IgD-negative memory B cell (primary cell): ENCODE measurements at regions not wholly inside any gene's neighbourhood (a gene's known extent, or its start where the extent isn't known, plus 50 kb on each side); places are given as distances from the start of the nearest gene placed in this dataset.
A peak's percentile ranks its signal among the peaks of the same experiment; 100 is the strongest.
"Not testable (repeated sequence)": the region's sequence is repeated elsewhere in the genome, so short reads cannot be mapped to it uniquely, and the experiment has no call there.

Experiments
- H3K27ac Mint-ChIP-seq, 3 donors: one replicate each; pipeline ENCODE4 v1.8.0; 2020 to 2022; ENCODE audit warnings: mild to moderate bottlenecking in 3 of 3, mixed read lengths in 3 of 3, moderate library complexity in 1 of 3
- H3K27me3 Mint-ChIP-seq: one replicate; pipeline ENCODE4 v1.8.0; 2021; ENCODE audit warnings: mixed read lengths
- H3K36me3 Mint-ChIP-seq: one replicate; pipeline ENCODE4 v1.8.0; 2020; ENCODE audit warnings: mild to moderate bottlenecking, mixed read lengths
- H3K4me1 Mint-ChIP-seq, 3 donors: one replicate each; pipeline ENCODE4 v1.8.0; 2020 to 2022; ENCODE audit warnings: mixed read lengths in 3 of 3, mild to moderate bottlenecking in 1 of 3
- H3K4me3 Mint-ChIP-seq, 4 donors: one replicate each; pipeline ENCODE4 v1.8.0; 2020 to 2022; ENCODE audit warnings: mild to moderate bottlenecking in 4 of 4, mixed read lengths in 4 of 4, moderate library complexity in 3 of 4
- H3K9me3 Mint-ChIP-seq, 3 donors: one replicate each; pipeline ENCODE4 v1.8.0; 2020 to 2021; ENCODE audit warnings: mixed read lengths in 3 of 3, mild to moderate bottlenecking in 1 of 3

- Mint-ChIP-seq H3K27me3 (no peaks in the 10 kb centered on the region), H3K36me3 (no peaks in the 10 kb centered on the region), H3K4me3 (no peak overlapping the region), H3K27ac (no peak overlapping the region), H3K4me1 (no peaks in the 10 kb centered on the region), H3K9me3 (peaks cover 0 to 3% (median 2%) of the 10 kb centered on the region in 3 donors)
These were observed 437.9 kb downstream of the CSNK1G3 start for GRCh38 chr5:123949807-123950340.

DNA sequence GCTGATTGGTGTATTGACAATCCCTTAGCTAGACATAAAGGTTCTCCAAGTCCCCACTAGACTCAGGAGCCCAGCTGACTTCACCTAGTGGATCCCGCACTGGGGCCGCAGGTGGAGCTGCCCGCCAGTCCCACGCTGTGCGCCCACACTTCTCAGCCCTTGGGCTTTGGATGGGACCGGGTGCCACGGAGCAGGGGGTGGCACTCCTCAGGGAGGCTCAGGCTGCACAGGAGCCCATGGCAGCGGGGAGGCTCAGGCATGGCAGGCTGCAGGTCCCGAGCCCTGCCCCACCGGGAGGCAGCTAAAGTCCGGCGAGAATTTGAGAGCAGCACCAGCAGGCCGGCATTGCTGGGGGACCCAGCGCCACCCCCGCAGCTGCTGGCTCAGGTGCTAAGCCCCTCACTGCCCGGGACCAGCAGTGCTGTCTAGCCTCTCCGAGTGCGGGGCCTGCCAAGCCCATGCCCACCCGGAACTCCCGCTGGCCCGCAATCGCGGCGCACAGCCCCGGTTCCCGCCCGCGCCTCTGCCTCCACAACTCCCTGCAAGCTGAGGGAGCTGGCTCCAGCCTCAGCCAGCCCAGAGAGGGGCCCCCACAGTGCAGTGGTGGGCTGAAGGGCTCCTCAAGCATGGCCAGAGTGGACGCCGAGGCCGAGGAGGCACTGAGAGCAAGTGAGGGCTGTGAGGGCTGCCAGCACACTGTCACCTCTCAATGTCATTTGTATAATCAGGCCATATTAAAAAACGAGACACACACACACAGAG is 437.2 kb downstream of the CSNK1G3 start:
- Mint-ChIP-seq H3K36me3 (peaks cover under 1% of the 10 kb centered on the region), H3K4me3 (no peak overlapping the region), H3K4me1 (no peaks in the 10 kb centered on the region), H3K27me3 (no peaks in the 10 kb centered on the region), H3K27ac (no peak overlapping the region), H3K9me3 (peaks cover 0 to 3% (median 2%) of the 10 kb centered on the region in 3 donors)

GRCh38 chr5:123947797-123948196 is 435.8 kb downstream of the CSNK1G3 start:
- H3K4me1 Mint-ChIP-seq: no peaks in the 10 kb centered on the region
- peaks cover under 1% of the 10 kb centered on the region for H3K27me3 Mint-ChIP-seq
- peaks cover 3% of the 10 kb centered on the region for H3K36me3 Mint-ChIP-seq
- H3K9me3 Mint-ChIP-seq: peaks cover 2 to 3% (median 2%) of the 10 kb centered on the region in 3 donors
- no peak overlapping the region for H3K27ac Mint-ChIP-seq
- H3K4me3 Mint-ChIP-seq: no peak overlapping the region

- H3K27ac Mint-ChIP-seq: no peak overlapping the region
- no peaks in the 10 kb centered on the region for H3K4me1 Mint-ChIP-seq
- H3K36me3 Mint-ChIP-seq: peaks cover 3% of the 10 kb centered on the region
- H3K9me3 Mint-ChIP-seq: peaks cover 3 to 4% (median 4%) of the 10 kb centered on the region in 3 donors
- peaks cover 2% of the 10 kb centered on the region for H3K27me3 Mint-ChIP-seq
- H3K4me3 Mint-ChIP-seq: no peak overlapping the region
These were observed 433.6 kb downstream of the CSNK1G3 start for GRCh38 chr5:123945548-123945947.

- H3K27ac Mint-ChIP-seq: no peak overlapping the region
- H3K27me3 Mint-ChIP-seq: peaks cover 2% of the 10 kb centered on the region
- no peaks in the 10 kb centered on the region for H3K4me1 Mint-ChIP-seq
- H3K4me3 Mint-ChIP-seq: no peak overlapping the region
- peaks cover 0 to 4% (median 4%) of the 10 kb centered on the region in 3 donors for H3K9me3 Mint-ChIP-seq
- H3K36me3 Mint-ChIP-seq: peaks cover 3% of the 10 kb centered on the region
These were observed 431.2 kb downstream of the CSNK1G3 start for GRCh38 chr5:123943151-123943550.

GRCh38 chr5:123940416-123940815 is 428.4 kb downstream of the CSNK1G3 start:
- Mint-ChIP-seq H3K27ac (no peak overlapping the region), H3K4me3 (no peak overlapping the region), H3K4me1 (peaks cover 0 to 1% (median 1%) of the 10 kb centered on the region in 3 donors), H3K27me3 (peaks cover 2% of the 10 kb centered on the region), H3K9me3 (peaks cover 4% of the 10 kb centered on the region in 3 donors), H3K36me3 (peaks cover 3% of the 10 kb centered on the region)

GRCh38 chr5:123937230-123937629 is 425.3 kb downstream of the CSNK1G3 start:
- no peak overlapping the region for H3K4me3 Mint-ChIP-seq
- peaks cover 2 to 4% (median 4%) of the 10 kb centered on the region in 3 donors for H3K9me3 Mint-ChIP-seq
- H3K27ac Mint-ChIP-seq: peak overlapping the region in 1 of 3 donors; percentile 2
- H3K4me1 Mint-ChIP-seq: peaks cover 0 to 1% (median 1%) of the 10 kb centered on the region in 3 donors
- no peaks in the 10 kb centered on the region for H3K36me3 Mint-ChIP-seq
- no peaks in the 10 kb centered on the region for H3K27me3 Mint-ChIP-seq

- Mint-ChIP-seq H3K4me1 (peaks cover 0 to 1% (median 1%) of the 10 kb centered on the region in 3 donors), H3K4me3 (peak overlapping the region in 1 of 4 donors; percentile 37), H3K9me3 (peaks cover 0 to 4% (median 1%) of the 10 kb centered on the region in 3 donors), H3K27me3 (no peaks in the 10 kb centered on the region), H3K27ac (no peak overlapping the region), H3K36me3 (no peaks in the 10 kb centered on the region)
These were observed 424.6 kb downstream of the CSNK1G3 start for GRCh38 chr5:123936548-123936947.

DNA sequence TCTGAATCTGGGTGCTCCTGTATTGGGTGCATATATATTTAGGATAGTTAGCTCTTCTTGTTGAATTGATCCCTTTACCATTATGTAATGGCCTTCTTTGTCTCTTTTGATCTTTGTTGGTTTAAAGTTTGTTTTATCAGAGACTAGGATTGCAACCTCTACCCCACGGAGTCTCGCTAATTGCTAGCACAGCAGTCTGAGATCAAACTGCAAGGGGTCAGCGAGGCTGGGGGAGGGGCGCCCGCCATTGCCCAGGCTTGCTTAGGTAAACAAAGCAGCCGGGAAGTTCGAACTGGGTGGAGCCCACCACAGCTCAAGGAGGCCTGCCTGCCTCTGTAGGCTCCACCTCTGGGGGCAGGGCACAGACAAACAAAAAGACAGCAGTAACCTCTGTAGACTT is 421.8 kb downstream of the CSNK1G3 start:
- H3K27me3 Mint-ChIP-seq: not testable (repeated sequence)

DNA sequence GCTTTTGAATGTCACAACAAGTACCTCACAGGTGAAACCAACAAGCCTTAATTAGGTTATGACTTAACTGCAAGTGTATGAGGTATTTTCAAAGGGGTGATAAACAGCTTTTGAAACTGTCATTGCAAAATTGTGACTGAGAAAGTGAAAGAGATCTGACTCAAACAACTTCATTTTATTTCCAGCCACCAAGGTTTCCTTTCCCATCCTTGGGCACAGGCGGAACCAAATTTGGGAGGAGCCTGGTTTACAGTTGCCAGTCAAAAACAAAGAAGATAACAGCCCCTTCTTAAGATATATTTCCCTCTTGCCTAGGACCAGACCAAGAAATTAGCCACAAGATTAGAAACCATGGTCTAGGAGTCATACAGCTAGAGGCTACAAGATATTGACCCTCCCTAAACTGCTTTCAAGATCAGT is 417.1 kb downstream of the CSNK1G3 start:
- Mint-ChIP-seq H3K9me3 (no peaks in the 10 kb centered on the region), H3K36me3 (no peaks in the 10 kb centered on the region), H3K27ac (no peak overlapping the region), H3K4me3 (no peak overlapping the region), H3K27me3 (no peaks in the 10 kb centered on the region), H3K4me1 (no peaks in the 10 kb centered on the region)

More for the DNA sequence above, 421.8 kb downstream of the CSNK1G3 start:
- H3K36me3 Mint-ChIP-seq, H3K27ac Mint-ChIP-seq, H3K4me3 Mint-ChIP-seq, H3K4me1 Mint-ChIP-seq, H3K9me3 Mint-ChIP-seq: not testable (repeated sequence)

DNA sequence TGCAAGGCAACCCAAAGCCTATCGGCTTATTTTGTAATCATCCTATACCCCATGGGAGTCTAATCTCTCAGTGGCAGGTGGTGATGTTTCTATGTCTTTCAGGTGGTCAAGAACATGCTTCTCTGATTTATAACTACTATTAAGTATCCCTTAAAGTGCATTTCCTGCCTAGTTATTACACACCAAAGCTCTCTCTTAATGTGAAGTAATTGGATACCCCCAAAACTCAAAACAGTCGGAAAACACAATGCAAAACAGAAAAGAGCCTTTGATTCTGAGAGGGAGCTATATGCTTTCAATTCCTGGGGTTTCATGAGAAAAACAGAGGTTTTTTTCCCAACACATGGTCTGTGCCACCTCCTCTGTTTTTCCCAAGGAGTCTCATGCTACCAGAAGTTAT is 416.4 kb downstream of the CSNK1G3 start:
- H3K9me3 Mint-ChIP-seq: no peaks in the 10 kb centered on the region
- H3K4me3 Mint-ChIP-seq: no peak overlapping the region
- no peaks in the 10 kb centered on the region for H3K4me1 Mint-ChIP-seq
- H3K36me3 Mint-ChIP-seq: no peaks in the 10 kb centered on the region
- no peak overlapping the region for H3K27ac Mint-ChIP-seq
- H3K27me3 Mint-ChIP-seq: peaks cover 2% of the 10 kb centered on the region

- H3K4me3 Mint-ChIP-seq: no peak overlapping the region
- H3K36me3 Mint-ChIP-seq: no peaks in the 10 kb centered on the region
- H3K9me3 Mint-ChIP-seq: peaks cover 2 to 8% (median 4%) of the 10 kb centered on the region in 3 donors
- H3K27me3 Mint-ChIP-seq: peaks cover 2% of the 10 kb centered on the region
- no peak overlapping the region for H3K27ac Mint-ChIP-seq
- H3K4me1 Mint-ChIP-seq: no peaks in the 10 kb centered on the region
These were observed 409.2 kb downstream of the CSNK1G3 start for GRCh38 chr5:123921193-123921592.

DNA sequence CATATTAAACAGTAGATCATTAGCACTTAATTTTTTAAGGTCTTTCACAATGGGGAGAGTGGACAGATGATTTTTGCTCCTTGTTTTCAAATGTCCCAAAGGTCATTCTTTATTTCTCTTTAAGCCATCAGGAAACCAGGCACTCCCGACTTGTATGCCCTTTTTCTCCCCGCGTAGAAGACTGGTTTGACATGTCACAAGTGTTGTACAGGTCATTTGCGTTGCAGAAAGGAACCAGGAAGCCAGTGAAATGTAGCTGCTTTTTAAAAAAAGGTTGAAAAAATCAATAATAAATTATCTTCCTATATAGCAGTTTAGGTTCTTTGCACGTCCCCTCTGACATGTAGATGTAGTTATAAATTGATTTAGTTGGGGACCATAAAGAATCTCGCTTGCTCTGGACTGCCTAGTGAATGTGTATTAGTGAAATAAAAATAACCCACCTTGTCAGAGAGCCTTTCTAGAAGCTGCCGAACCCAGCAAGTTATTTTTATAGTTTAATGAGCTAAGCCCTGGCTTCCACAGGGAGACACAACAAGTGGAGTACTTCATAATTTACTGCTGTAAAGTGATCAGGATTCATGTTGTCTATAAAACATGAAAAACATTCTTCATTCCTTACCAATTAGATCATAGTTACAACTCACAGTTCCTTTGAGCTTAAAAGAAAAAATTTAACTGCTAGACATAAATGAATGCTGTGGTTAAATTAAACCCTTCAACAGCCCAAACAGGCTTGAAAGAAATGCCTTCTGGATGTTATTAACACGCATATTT is 404.6 kb downstream of the CSNK1G3 start:
- no peaks in the 10 kb centered on the region for H3K4me1 Mint-ChIP-seq
- no peaks in the 10 kb centered on the region for H3K27me3 Mint-ChIP-seq
- no peak overlapping the region for H3K27ac Mint-ChIP-seq
- H3K36me3 Mint-ChIP-seq: no peaks in the 10 kb centered on the region
- no peak overlapping the region for H3K4me3 Mint-ChIP-seq
- H3K9me3 Mint-ChIP-seq: peaks cover 6 to 20% (median 6%) of the 10 kb centered on the region in 3 donors

DNA sequence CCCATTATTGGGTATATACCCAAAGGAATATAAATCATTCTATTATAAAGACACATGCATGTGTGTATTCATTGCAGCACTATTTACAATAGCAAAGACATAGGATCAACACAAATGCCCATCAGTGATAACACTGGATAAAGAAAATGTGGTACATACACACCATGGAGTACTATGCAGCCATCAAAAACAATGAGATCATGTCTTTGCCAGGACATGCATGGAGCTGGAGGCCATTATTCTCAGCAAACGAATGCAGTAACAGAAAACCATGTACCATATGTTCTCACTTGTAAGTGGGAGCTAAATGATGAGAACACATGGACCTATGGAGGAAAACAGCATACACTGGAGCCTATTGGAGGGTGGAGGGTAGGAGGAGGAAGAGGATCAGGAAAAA is 402.4 kb downstream of the CSNK1G3 start:
- Mint-ChIP-seq H3K4me1 (no peaks in the 10 kb centered on the region), H3K27me3 (no peaks in the 10 kb centered on the region), H3K9me3 (peaks cover 3 to 12% (median 4%) of the 10 kb centered on the region in 3 donors), H3K27ac (no peak overlapping the region), H3K4me3 (no peak overlapping the region), H3K36me3 (peaks cover 1% of the 10 kb centered on the region)

DNA sequence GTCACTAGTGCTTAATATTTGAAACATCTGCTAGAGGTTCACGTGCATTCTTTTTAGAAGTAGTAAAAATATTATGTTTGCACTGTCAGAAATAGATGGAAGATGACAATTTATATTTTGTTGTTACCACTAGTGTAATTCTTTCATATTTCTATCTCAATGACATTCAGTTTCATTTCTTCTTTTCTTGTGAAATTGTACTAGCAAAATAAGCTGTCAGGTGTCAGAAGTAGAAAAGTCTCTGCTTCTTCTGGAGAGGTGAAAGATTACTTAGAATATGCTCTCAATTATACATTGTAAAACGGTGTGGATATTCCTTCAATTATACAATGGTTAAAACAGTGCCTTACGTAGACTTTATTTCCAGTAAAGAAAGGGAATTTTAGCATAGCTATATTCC is 395.4 kb downstream of the CSNK1G3 start:
- Mint-ChIP-seq H3K9me3 (no peaks in the 10 kb centered on the region), H3K27me3 (no peaks in the 10 kb centered on the region), H3K4me1 (peaks cover 3 to 10% (median 4%) of the 10 kb centered on the region in 3 donors), H3K36me3 (peaks cover 1% of the 10 kb centered on the region), H3K27ac (no peak overlapping the region), H3K4me3 (no peak overlapping the region)
